CD14-positive monocyte (primary cell): ENCODE measurements at regions not wholly inside any gene's neighbourhood (a gene's known extent, or its start where the extent isn't known, plus 50 kb on each side); places are given as distances from the start of the nearest gene placed in this dataset.

Experiments used
- DNase-seq, 3 donors: peaks; one replicate each; pipeline ENCODE4 v3.0.0-alpha.2; 2011 to 2022
- H2AFZ ChIP-seq: 2 replicates; pipeline ENCODE4 v1.6.0; 2012; ENCODE audit warnings: mild to moderate bottlenecking, low read depth, low read length, inconsistent platforms; ENCODE audit not compliant: insufficient read depth, poor library complexity, severe bottlenecking
- H3K27ac ChIP-seq, 2 donors: 1 replicate in 1 of 2; 2 replicates in 1 of 2; pipeline ENCODE4 v1.5.1; 2012 to 2013; ENCODE audit warnings: low read length in 2 of 2, control low read depth in 1 of 2, inconsistent platforms in 1 of 2, low read depth in 1 of 2, mild to moderate bottlenecking in 1 of 2
- H3K27me3 ChIP-seq, 2 donors: one replicate each; pipeline versions ENCODE4 v1.6.0 to v1.6.1; 2011 to 2013; ENCODE audit warnings: low read length in 2 of 2; ENCODE audit not compliant: control insufficient read depth in 2 of 2, insufficient read depth in 2 of 2
- H3K36me3 ChIP-seq, 2 donors: replicated peaks in 1 of 2; 1 replicate in 1 of 2; 2 replicates in 1 of 2; pipeline versions ENCODE4 v1.5.1 to v1.6.1; 2012 to 2013; ENCODE audit warnings: low read length in 2 of 2, control low read depth in 1 of 2, inconsistent platforms in 1 of 2, mild to moderate bottlenecking in 1 of 2; ENCODE audit not compliant: insufficient read depth in 2 of 2, control insufficient read depth in 1 of 2
- H3K4me1 ChIP-seq, 2 donors: 1 replicate in 1 of 2; 2 replicates in 1 of 2; pipeline versions ENCODE4 v1.5.1 to v1.6.1; 2012 to 2013; ENCODE audit warnings: low read length in 2 of 2, control low read depth in 1 of 2, inconsistent platforms in 1 of 2, mild to moderate bottlenecking in 1 of 2, moderate library complexity in 1 of 2; ENCODE audit not compliant: insufficient read depth in 2 of 2, control insufficient read depth in 1 of 2
- H3K4me2 ChIP-seq: replicated peaks from 2 replicates; pipeline ENCODE3; 2012; ENCODE audit warnings: low read length, moderate library complexity, mild to moderate bottlenecking; ENCODE audit not compliant: poor library complexity, severe bottlenecking; ENCODE audit errors: extremely low read depth
- H3K4me3 ChIP-seq, 3 experiments: fragments of 200-600 bp in 1 of 3; sonication (generic) in 1 of 3; replicated peaks in 1 of 3; 1 replicate in 2 of 3; 2 replicates in 1 of 3; pipeline ENCODE4 v1.5.1; 2011 to 2013; ENCODE audit warnings: low read length in 3 of 3, mild to moderate bottlenecking in 3 of 3, control low read depth in 2 of 3, low read depth in 2 of 3, inconsistent platforms in 1 of 3, moderate library complexity in 1 of 3
- H3K79me2 ChIP-seq: 2 replicates; pipeline ENCODE4 v1.6.0; 2012; ENCODE audit warnings: mild to moderate bottlenecking, control low read depth, inconsistent platforms, low read length, moderate library complexity; ENCODE audit not compliant: insufficient read depth
- H3K9ac ChIP-seq: 2 replicates; pipeline ENCODE4 v1.6.0; 2017; ENCODE audit warnings: low read length, mild to moderate bottlenecking; ENCODE audit not compliant: insufficient read depth, poor library complexity, severe bottlenecking
- H3K9me3 ChIP-seq, 2 donors: replicated peaks in 1 of 2; 1 replicate in 1 of 2; 2 replicates in 1 of 2; pipeline versions ENCODE4 v1.5.1 to v1.6.1; 2012 to 2013; ENCODE audit warnings: low read length in 2 of 2, control low read depth in 1 of 2; ENCODE audit not compliant: control insufficient read depth in 1 of 2, insufficient read depth in 1 of 2
- H4K20me1 ChIP-seq: 2 replicates; pipeline ENCODE4 v1.6.0; 2012; ENCODE audit warnings: mild to moderate bottlenecking, low read length, control low read depth, moderate library complexity; ENCODE audit not compliant: insufficient read depth
- H3K27ac Mint-ChIP-seq, 7 donors: one replicate each; pipeline ENCODE4 v1.8.0; 2020; ENCODE audit warnings: mild to moderate bottlenecking in 7 of 7, mixed read lengths in 7 of 7, moderate library complexity in 6 of 7, inconsistent platforms in 2 of 7
- H3K27me3 Mint-ChIP-seq, 3 donors: one replicate each; pipeline ENCODE4 v1.8.0; 2021 to 2022; ENCODE audit warnings: low read depth in 3 of 3, mild to moderate bottlenecking in 3 of 3, mixed read lengths in 3 of 3, moderate library complexity in 3 of 3, inconsistent platforms in 1 of 3
- H3K36me3 Mint-ChIP-seq, 2 donors: one replicate each; pipeline ENCODE4 v1.8.0; 2020; ENCODE audit warnings: mixed read lengths in 2 of 2, inconsistent platforms in 1 of 2, mild to moderate bottlenecking in 1 of 2
- H3K4me1 Mint-ChIP-seq: one replicate; pipeline ENCODE4 v1.8.0; 2020; ENCODE audit warnings: mild to moderate bottlenecking, mixed read lengths
- H3K4me3 Mint-ChIP-seq, 2 donors: one replicate each; pipeline ENCODE4 v1.8.0; 2020; ENCODE audit warnings: mild to moderate bottlenecking in 2 of 2, mixed read lengths in 2 of 2, moderate library complexity in 1 of 2
- H3K9me3 Mint-ChIP-seq, 7 donors: one replicate each; pipeline ENCODE4 v1.8.0; 2020 to 2022; ENCODE audit warnings: mixed read lengths in 7 of 7, mild to moderate bottlenecking in 6 of 7, moderate library complexity in 6 of 7, inconsistent platforms in 2 of 7
- CTCF ChIP-seq: fragments of 200-600 bp; IDR thresholded peaks from one replicate; pipeline ENCODE4 v1.8.0; 2022; ENCODE audit warnings: antibody characterized with exemption, mild to moderate bottlenecking
- WGBS: methylation state at CpG from one replicate; pipeline ENCODE4 v1.1.5; 2013; ENCODE audit warnings: missing lambda C conversion rate; ENCODE audit not compliant: insufficient coverage; 5-methylcytosine and 5-hydroxymethylcytosine counted together
- intact Hi-C, 2 donors: fragments of 100-400 bp; cut with micrococcal nuclease; formaldehyde crosslinking; loops; one replicate each; pipeline versions ENCODE4 v1.15.0 to v1.15.1; 2023

- Histone ChIP-seq H3K4me1 (no peaks in the 10 kb centered on the region), H3K4me3 (no peak overlapping the region), H4K20me1 (no peaks in the 10 kb centered on the region), H2AFZ (no peak overlapping the region), H3K36me3 (no peaks in the 10 kb centered on the region), H3K27me3 (no peaks in the 10 kb centered on the region), H3K9me3 (no peaks in the 10 kb centered on the region), H3K27ac (no peak overlapping the region), H3K4me2 (no peak overlapping the region), H3K9ac (no peak overlapping the region), H3K79me2 (no peaks in the 10 kb centered on the region)
- intact Hi-C loops: no loop called here
- Mint-ChIP-seq H3K27me3 (no peaks in the 10 kb centered on the region), H3K27ac (no peak overlapping the region), H3K36me3 (no peaks in the 10 kb centered on the region), H3K9me3 (peaks cover 0 to 5% (median 0%) of the 10 kb centered on the region in 7 donors), H3K4me3 (no peak overlapping the region), H3K4me1 (no peaks in the 10 kb centered on the region)
- no peak for TF ChIP-seq CTCF
- no peak for DNase-seq
- 75% methylated on average over 1 of the region's 3 CpGs for WGBS
Measured at GRCh38 chr18:1050012-1050657, 145.5 kb downstream of the ADCYAP1 start.

- H3K79me2 ChIP-seq: no peaks in the 10 kb centered on the region
- no peak for TF ChIP-seq CTCF
- H3K27ac ChIP-seq: no peak overlapping the region
- intact Hi-C loops: no loop called here
- Mint-ChIP-seq H3K9me3 (peaks cover 2 to 10% (median 7%) of the 10 kb centered on the region in 7 donors), H3K27ac (no peak overlapping the region), H3K27me3 (no peaks in the 10 kb centered on the region), H3K4me3 (no peak overlapping the region), H3K4me1 (no peaks in the 10 kb centered on the region), H3K36me3 (no peaks in the 10 kb centered on the region)
- no peaks in the 10 kb centered on the region for H3K27me3 ChIP-seq
- no peak overlapping the region for H2AFZ ChIP-seq
- no peak overlapping the region for H3K4me2 ChIP-seq
- DNase-seq: no peak
- H3K9ac ChIP-seq: no peak overlapping the region
- H3K9me3 ChIP-seq: peaks cover 0 to 4% of the 10 kb centered on the region in 2 donors
- H3K4me1 ChIP-seq: no peaks in the 10 kb centered on the region
- H4K20me1 ChIP-seq: no peaks in the 10 kb centered on the region
- no peak overlapping the region for H3K4me3 ChIP-seq
- H3K36me3 ChIP-seq: no peaks in the 10 kb centered on the region
Measured at GRCh38 chr18:1052301-1052700, 147.6 kb downstream of the ADCYAP1 start.
